ENCODE measurements at regions not wholly inside any gene's neighbourhood (a gene's known extent, or its start where the extent isn't known, plus 50 kb on each side); places are given as distances from the start of the nearest gene placed in this dataset.
"Not testable (repeated sequence)": the region's sequence is repeated elsewhere in the genome, so short reads cannot be mapped to it uniquely, and the experiment has no call there.

- Histone ChIP-seq H3K9me3 (no peaks in the 10 kb centered on the region), H3K27me3 (ENCODE audit: low read depth) (no peaks in the 10 kb centered on the region), H3K36me3 (no peaks in the 10 kb centered on the region), H3K4me1 (no peaks in the 10 kb centered on the region), H3K27ac (no peak overlapping the region), H3K4me3 (no peak overlapping the region)
- no peak for TF ChIP-seq CTCF (IDR thresholded peaks at IDR 0.05)
- intact Hi-C loops (cut with DNase I) = no loop called here
- no peak for ATAC-seq
- no peak for DNase-seq
Measured at GRCh38 chr10:33655165-33655815, 320.8 kb upstream of the NRP1 start.

- Histone ChIP-seq H3K27me3 (ENCODE audit: low read depth) (no peaks in the 10 kb centered on the region), H3K4me3 (no peak overlapping the region), H3K4me1 (no peaks in the 10 kb centered on the region), H3K36me3 (no peaks in the 10 kb centered on the region), H3K9me3 (peaks cover 4% of the 10 kb centered on the region), H3K27ac (no peak overlapping the region)
- ATAC-seq = no peak
- TF ChIP-seq CTCF (IDR thresholded peaks at IDR 0.05) = no peak
- intact Hi-C loops (cut with DNase I) = no loop called here
- DNase-seq = no peak
Measured at GRCh38 chr10:33653584-33654367, 319.3 kb upstream of the NRP1 start.

- intact Hi-C loops (cut with DNase I) = no loop called here
- Histone ChIP-seq H3K27ac (no peak overlapping the region), H3K27me3 (ENCODE audit: low read depth) (no peaks in the 10 kb centered on the region), H3K36me3 (no peaks in the 10 kb centered on the region), H3K9me3 (peaks cover 7% of the 10 kb centered on the region), H3K4me3 (no peak overlapping the region), H3K4me1 (no peaks in the 10 kb centered on the region)
- DNase-seq = no peak
- TF ChIP-seq CTCF (IDR thresholded peaks at IDR 0.05) = no peak
- no peak for ATAC-seq
Measured at GRCh38 chr10:33652870-33653269, 318.4 kb upstream of the NRP1 start.

DNA sequence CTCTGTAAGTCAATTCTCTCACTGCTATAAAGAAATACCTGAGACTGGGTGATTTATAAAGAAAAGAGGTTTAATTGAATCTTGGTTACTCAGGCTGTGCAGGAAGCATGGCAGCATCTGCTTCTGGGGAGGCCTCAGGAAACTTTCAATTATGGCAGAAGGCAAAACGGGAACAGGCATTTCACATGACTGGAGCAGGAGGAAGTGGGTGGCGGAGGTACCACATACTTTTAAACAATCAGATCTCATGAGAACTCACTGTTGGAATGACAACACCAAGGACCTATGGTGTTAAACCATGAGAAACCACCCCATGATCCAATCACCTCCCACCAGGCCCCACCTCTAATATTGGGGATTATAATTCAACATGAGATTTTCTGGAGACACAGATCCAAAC is 315.7 kb upstream of the NRP1 start:
- H3K4me3 ChIP-seq; H3K27me3 ChIP-seq (ENCODE audit: low read depth); H3K9me3 ChIP-seq; DNase-seq; H3K36me3 ChIP-seq; H3K4me1 ChIP-seq; H3K27ac ChIP-seq; intact Hi-C loops (cut with DNase I): not testable (repeated sequence)
- ATAC-seq = peak in 1 of 2 donors; percentile 32

DNA sequence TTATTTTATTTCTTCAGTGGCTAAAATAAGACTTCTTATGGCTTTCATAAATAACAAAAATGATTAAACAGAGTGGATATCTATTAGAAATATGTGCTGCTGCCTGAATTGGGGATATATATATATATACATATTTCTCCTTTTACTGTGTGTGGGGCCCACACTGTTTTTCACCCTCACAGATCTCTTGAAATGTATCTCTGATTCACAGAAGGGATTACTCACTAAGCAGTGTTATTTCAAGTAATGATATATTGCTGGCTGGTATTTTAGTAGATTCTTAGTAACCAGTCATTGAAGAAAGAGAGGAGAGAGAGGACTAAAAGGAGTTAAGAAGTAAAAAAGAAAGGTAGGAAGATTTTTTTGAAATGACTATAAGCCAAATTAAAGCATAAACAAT is 308.6 kb upstream of the NRP1 start:
- no peak for TF ChIP-seq CTCF (IDR thresholded peaks at IDR 0.05)
- ATAC-seq (no peak), DNase-seq (no peak)
- Histone ChIP-seq H3K4me3 (no peak overlapping the region), H3K4me1 (no peaks in the 10 kb centered on the region), H3K27me3 (ENCODE audit: low read depth) (no peaks in the 10 kb centered on the region), H3K36me3 (no peaks in the 10 kb centered on the region), H3K27ac (no peak overlapping the region), H3K9me3 (no peaks in the 10 kb centered on the region)
- intact Hi-C loops (cut with DNase I) = no loop called here

GRCh38 chr10:33638891-33639290 is 304.4 kb upstream of the NRP1 start:
- H3K4me3 ChIP-seq = no peak overlapping the region
- ATAC-seq (no peak), DNase-seq (no peak)
- H3K27me3 ChIP-seq (ENCODE audit: low read depth) = no peaks in the 10 kb centered on the region
- no peaks in the 10 kb centered on the region for H3K4me1 ChIP-seq
- intact Hi-C loops (cut with DNase I) = no loop called here
- H3K27ac ChIP-seq = no peak overlapping the region
- TF ChIP-seq CTCF (IDR thresholded peaks at IDR 0.05) = no peak
- H3K36me3 ChIP-seq = no peaks in the 10 kb centered on the region
- no peaks in the 10 kb centered on the region for H3K9me3 ChIP-seq

Measured in lower lobe of right lung (tissue), 2 donors.